Vagina (tissue), 2 donors: ENCODE measurements at regions not wholly inside any gene's neighbourhood (a gene's known extent, or its start where the extent isn't known, plus 50 kb on each side); places are given as distances from the start of the nearest gene placed in this dataset.

Experiments
- DNase-seq, 2 donors: peaks; one replicate each; pipeline ENCODE4 v3.0.0-alpha.2; 2017; ENCODE audit errors: extremely low spot score in 2 of 2
- H3K27ac ChIP-seq: fragments of 200-600 bp; sonication (generic); one replicate; pipeline ENCODE4 v1.5.1; 2019
- H3K27me3 ChIP-seq: fragments of 200-600 bp; sonication (generic); one replicate; pipeline ENCODE4 v1.5.1; 2019
- H3K36me3 ChIP-seq, 2 donors: fragments of 200-600 bp; sonication (generic); one replicate each; pipeline ENCODE4 v1.5.1; 2017 to 2019
- H3K4me1 ChIP-seq: fragments of 200-600 bp; sonication (generic); one replicate; pipeline ENCODE4 v1.5.1; 2019
- H3K4me3 ChIP-seq, 2 donors: fragments of 200-600 bp; sonication (generic); 1 replicate in 1 of 2; 2 replicates in 1 of 2; pipeline ENCODE4 v1.5.1; 2016 to 2019
- H3K9me3 ChIP-seq: fragments of 200-600 bp; sonication (generic); one replicate; pipeline ENCODE4 v1.5.1; 2019
- CTCF ChIP-seq, 3 experiments: fragments of 450-650 bp in 2 of 3; fragments of 200-600 bp in 1 of 3; sonication (generic) in 1 of 3; IDR thresholded peaks; one replicate each; pipeline ENCODE4 v1.5.1; 2017 to 2019; ENCODE audit warnings: antibody characterized with exemption in 3 of 3, mild to moderate bottlenecking in 2 of 3, moderate library complexity in 2 of 3
- POLR2A ChIP-seq, 2 donors: fragments of 450-650 bp; IDR thresholded peaks; one replicate each; pipeline ENCODE4 v1.6.1; 2017; ENCODE audit warnings: antibody characterized with exemption in 2 of 2, mild to moderate bottlenecking in 2 of 2, moderate library complexity in 2 of 2
- POLR2AphosphoS5 ChIP-seq, 2 donors: sonication (generic); formaldehyde crosslinking; IDR thresholded peaks; one replicate each; pipeline ENCODE4 v1.9.0; 2017; ENCODE audit warnings: antibody characterized with exemption in 2 of 2, mild to moderate bottlenecking in 2 of 2, low read depth in 1 of 2; ENCODE audit not compliant: insufficient read depth in 1 of 2
- intact Hi-C: fragments of 100-400 bp; cut with DNase I; formaldehyde crosslinking; loops from one replicate; pipeline ENCODE4 v1.15.1; 2023

GRCh38 chr1:70571191-70571590 lies 160.1 kb downstream of the CTH start:
- Histone ChIP-seq H3K4me3 (no peak overlapping the region), H3K27ac (no peak overlapping the region), H3K36me3 (no peaks in the 10 kb centered on the region), H3K27me3 (no peaks in the 10 kb centered on the region), H3K9me3 (no peaks in the 10 kb centered on the region), H3K4me1 (no peaks in the 10 kb centered on the region)
- no peak for DNase-seq
- intact Hi-C loops = no loop called here
- no peak for TF ChIP-seq POLR2A (IDR thresholded peaks at IDR 0.05)
- TF ChIP-seq POLR2AphosphoS5 (IDR thresholded peaks at IDR 0.05; ENCODE audit: insufficient read depth in 1 of 2, low read depth in 1 of 2) = no peak
- no peak for TF ChIP-seq CTCF (IDR thresholded peaks at IDR 0.05)

- no peak for TF ChIP-seq POLR2A (IDR thresholded peaks at IDR 0.05)
- TF ChIP-seq POLR2AphosphoS5 (IDR thresholded peaks at IDR 0.05; ENCODE audit: insufficient read depth in 1 of 2, low read depth in 1 of 2) = no peak
- TF ChIP-seq CTCF (IDR thresholded peaks at IDR 0.05) = no peak
- no peak overlapping the region for H3K27ac ChIP-seq
- H3K9me3 ChIP-seq = no peaks in the 10 kb centered on the region
- H3K4me1 ChIP-seq = no peaks in the 10 kb centered on the region
- no peaks in the 10 kb centered on the region for H3K36me3 ChIP-seq
- no peak overlapping the region for H3K4me3 ChIP-seq
- intact Hi-C loops = no loop called here
- no peaks in the 10 kb centered on the region for H3K27me3 ChIP-seq
- DNase-seq = no peak
Measured at GRCh38 chr1:70573317-70573843, 162.3 kb downstream of the CTH start.

- no peak overlapping the region for H3K27ac ChIP-seq
- H3K4me1 ChIP-seq = no peaks in the 10 kb centered on the region
- intact Hi-C loops = no loop called here
- no peak overlapping the region for H3K4me3 ChIP-seq
- H3K36me3 ChIP-seq = no peaks in the 10 kb centered on the region
- TF ChIP-seq POLR2AphosphoS5 (IDR thresholded peaks at IDR 0.05; ENCODE audit: insufficient read depth in 1 of 2, low read depth in 1 of 2) (no peak), CTCF (IDR thresholded peaks at IDR 0.05) (no peak), POLR2A (IDR thresholded peaks at IDR 0.05) (no peak)
- H3K27me3 ChIP-seq = no peaks in the 10 kb centered on the region
- no peaks in the 10 kb centered on the region for H3K9me3 ChIP-seq
- no peak for DNase-seq
Measured at GRCh38 chr1:70581661-70582060, 170.6 kb downstream of the CTH start.

- Histone ChIP-seq H3K27me3 (no peaks in the 10 kb centered on the region), H3K36me3 (no peaks in the 10 kb centered on the region), H3K9me3 (no peaks in the 10 kb centered on the region), H3K4me3 (no peak overlapping the region), H3K27ac (no peak overlapping the region), H3K4me1 (no peaks in the 10 kb centered on the region)
- DNase-seq = no peak
- TF ChIP-seq POLR2A (IDR thresholded peaks at IDR 0.05) (no peak), POLR2AphosphoS5 (IDR thresholded peaks at IDR 0.05; ENCODE audit: insufficient read depth in 1 of 2, low read depth in 1 of 2) (no peak), CTCF (IDR thresholded peaks at IDR 0.05) (no peak)
- intact Hi-C loops = no loop called here
Measured at GRCh38 chr1:70583522-70583921, 172.5 kb downstream of the CTH start.

- Histone ChIP-seq H3K4me1 (no peaks in the 10 kb centered on the region), H3K27ac (no peak overlapping the region), H3K4me3 (no peak overlapping the region), H3K27me3 (no peaks in the 10 kb centered on the region), H3K9me3 (no peaks in the 10 kb centered on the region), H3K36me3 (no peaks in the 10 kb centered on the region)
- TF ChIP-seq POLR2A (IDR thresholded peaks at IDR 0.05) (no peak), CTCF (IDR thresholded peaks at IDR 0.05) (no peak), POLR2AphosphoS5 (IDR thresholded peaks at IDR 0.05; ENCODE audit: insufficient read depth in 1 of 2, low read depth in 1 of 2) (no peak)
- no peak for DNase-seq
- intact Hi-C loops = no loop called here
Measured at GRCh38 chr1:70586046-70586445, 175.0 kb downstream of the CTH start.
